A673 (cell line): ENCODE measurements at regions not wholly inside any gene's neighbourhood (a gene's known extent, or its start where the extent isn't known, plus 50 kb on each side); places are given as distances from the start of the nearest gene placed in this dataset.
"Not testable (repeated sequence)": the region's sequence is repeated elsewhere in the genome, so short reads cannot be mapped to it uniquely, and the experiment has no call there.

Source experiments
- BruUV-seq: library from RNA; stranded (reverse); fragments of 400-500 nt; replicated peaks from 2 replicates; lab custom pipeline; 2021; lab: Mats Ljungman, UMichigan
- CTCF ChIA-PET: fragments of 300-600 bp; sonication (Branson Sonifier 250); formaldehyde crosslinking; loops from one replicate; lab custom pipeline; 2022; ENCODE audit warnings: antibody characterized with exemption; lab: Charles Lee
- POLR2A ChIA-PET: fragments of 300-600 bp; sonication (Branson Sonifier 250); formaldehyde crosslinking; loops from one replicate; lab custom pipeline; 2022; ENCODE audit warnings: antibody characterized with exemption; ENCODE audit not compliant: low non-redundant PET; lab: Charles Lee
- DNase-seq: peaks from one replicate; pipeline ENCODE4 v3.0.0-alpha.2; 2015; ENCODE audit warnings: low spot score
- H3K27ac ChIP-seq: fragments of 200-600 bp; sonication (generic); 2 replicates; pipeline ENCODE4 v1.5.1; 2016; ENCODE audit warnings: mixed run types, low read depth, mild to moderate bottlenecking, mixed read lengths, antibody characterized with exemption, low read length; ENCODE audit not compliant: poor library complexity, severe bottlenecking
- H3K27me3 ChIP-seq: fragments of 200-600 bp; sonication (generic); replicated peaks from 2 replicates; pipeline ENCODE4 v1.6.1; 2017; ENCODE audit warnings: mixed run types, low read depth, mild to moderate bottlenecking, mixed read lengths, antibody characterized with exemption, low read length; ENCODE audit not compliant: insufficient read depth, poor library complexity
- H3K36me3 ChIP-seq: fragments of 200-600 bp; sonication (generic); 2 replicates; pipeline ENCODE4 v1.6.1; 2016; ENCODE audit warnings: mixed run types, mild to moderate bottlenecking, mixed read lengths, antibody characterized with exemption, low read length; ENCODE audit not compliant: insufficient read depth, poor library complexity, severe bottlenecking
- H3K4me1 ChIP-seq: fragments of 200-600 bp; sonication (generic); 2 replicates; pipeline ENCODE4 v1.6.1; 2017; ENCODE audit warnings: mixed run types, mild to moderate bottlenecking, mixed read lengths, antibody characterized with exemption, low read length; ENCODE audit not compliant: insufficient read depth, poor library complexity, severe bottlenecking
- H3K4me3 ChIP-seq: fragments of 200-600 bp; sonication (generic); 2 replicates; pipeline ENCODE4 v1.5.1; 2016; ENCODE audit warnings: low read depth, mixed run types, mild to moderate bottlenecking, mixed read lengths, low read length; ENCODE audit not compliant: poor library complexity, severe bottlenecking
- H3K9me3 ChIP-seq: fragments of 200-600 bp; sonication (generic); 2 replicates; pipeline ENCODE4 v1.6.1; 2016; ENCODE audit warnings: mixed run types, low read depth, mild to moderate bottlenecking, mixed read lengths, antibody characterized with exemption, low read length; ENCODE audit not compliant: poor library complexity, severe bottlenecking
- CTCF ChIP-seq: fragments of 300-800, 200-600 bp; sonication (generic); conservative IDR thresholded peaks from 2 replicates; pipeline ENCODE4 v1.5.1; 2017; ENCODE audit warnings: low read depth, mild to moderate bottlenecking, antibody characterized with exemption, low read length, moderate library complexity, mixed read lengths
- EZH2 ChIP-seq: fragments of 200-600 bp; sonication (generic); IDR thresholded peaks from 2 replicates; pipeline ENCODE4 v1.6.1; 2017; ENCODE audit warnings: borderline replicate concordance, low read depth, mild to moderate bottlenecking, mixed read lengths, antibody characterized with exemption, low read length; ENCODE audit not compliant: poor library complexity, severe bottlenecking
- intact Hi-C: fragments of 100-400 bp; cut with micrococcal nuclease; formaldehyde crosslinking; loops from one replicate; pipeline ENCODE4 v1.10.0; 2022; ENCODE audit not compliant: unreplicated experiment

DNA sequence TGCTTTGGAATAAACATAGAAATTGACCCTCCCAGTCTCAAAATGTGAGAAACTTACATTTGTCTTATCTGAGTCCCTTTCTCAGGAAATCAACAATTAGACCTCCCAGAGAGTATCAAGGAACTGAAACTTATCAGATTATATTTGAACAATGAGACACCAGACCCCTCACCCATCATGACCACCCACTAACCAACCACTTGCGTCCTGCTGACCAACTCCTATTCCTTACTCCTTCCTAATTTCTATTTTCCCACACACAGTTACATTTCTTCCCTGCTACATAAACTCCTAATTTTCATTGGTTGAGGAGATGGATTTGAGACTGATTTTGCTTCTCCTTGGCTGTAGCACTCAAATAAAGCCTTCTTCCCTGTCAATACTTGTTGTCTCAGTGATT is 97.9 kb downstream of the TPBG start:
- Histone ChIP-seq H3K4me1 (no peaks in the 10 kb centered on the region), H3K27ac (no peak overlapping the region), H3K4me3 (no peak overlapping the region), H3K36me3 (no peaks in the 10 kb centered on the region), H3K27me3 (no peaks in the 10 kb centered on the region), H3K9me3 (peaks cover 2% of the 10 kb centered on the region)
- no TSS peak for BruUV-seq
- POLR2A ChIA-PET, result no interaction called here
- DNase-seq, result no peak
- TF ChIP-seq CTCF, result no peak
- no peak for TF ChIP-seq EZH2
- CTCF ChIA-PET, result no interaction called here
- intact Hi-C loops, result no loop called here

DNA sequence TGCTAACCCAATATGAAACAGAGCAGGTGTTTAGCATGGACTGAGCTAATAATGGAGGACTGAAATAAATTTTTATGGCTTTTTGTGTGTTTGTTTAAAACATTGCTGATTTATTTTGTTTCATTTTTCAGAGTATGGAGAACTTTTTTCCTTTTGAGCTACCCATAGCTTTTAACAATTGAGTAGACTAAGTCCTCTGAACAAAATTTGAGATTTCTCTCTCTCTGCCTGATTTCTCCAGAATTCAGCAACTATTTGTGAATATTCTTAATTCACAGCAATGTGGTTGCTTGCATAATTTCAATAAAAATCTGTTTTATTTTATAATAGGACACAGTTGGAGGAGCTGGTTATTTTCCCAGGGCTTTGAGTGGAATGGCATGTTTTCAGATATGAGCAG is 103.7 kb downstream of the TPBG start:
- TF ChIP-seq CTCF, result no peak
- no peak for TF ChIP-seq EZH2
- peaks cover 30% of the 10 kb centered on the region for H3K9me3 ChIP-seq
- DNase-seq, result no peak
- no peak overlapping the region for H3K4me3 ChIP-seq
- no peak overlapping the region for H3K27ac ChIP-seq
- no peaks in the 10 kb centered on the region for H3K36me3 ChIP-seq
- ChIA-PET POLR2A (no interaction called here), CTCF (no interaction called here)
- BruUV-seq, result no TSS peak
- no peaks in the 10 kb centered on the region for H3K4me1 ChIP-seq
- H3K27me3 ChIP-seq, result no peaks in the 10 kb centered on the region
- intact Hi-C loops, result no loop called here

GRCh38 chr6:82470123-82470522 is 106.5 kb downstream of the TPBG start:
- H3K27ac ChIP-seq, BruUV-seq, DNase-seq, POLR2A ChIA-PET, H3K36me3 ChIP-seq, H3K27me3 ChIP-seq, H3K4me3 ChIP-seq, intact Hi-C loops, H3K4me1 ChIP-seq, CTCF ChIA-PET: not testable (repeated sequence)
- H3K9me3 ChIP-seq, result peaks cover 30% of the 10 kb centered on the region

DNA sequence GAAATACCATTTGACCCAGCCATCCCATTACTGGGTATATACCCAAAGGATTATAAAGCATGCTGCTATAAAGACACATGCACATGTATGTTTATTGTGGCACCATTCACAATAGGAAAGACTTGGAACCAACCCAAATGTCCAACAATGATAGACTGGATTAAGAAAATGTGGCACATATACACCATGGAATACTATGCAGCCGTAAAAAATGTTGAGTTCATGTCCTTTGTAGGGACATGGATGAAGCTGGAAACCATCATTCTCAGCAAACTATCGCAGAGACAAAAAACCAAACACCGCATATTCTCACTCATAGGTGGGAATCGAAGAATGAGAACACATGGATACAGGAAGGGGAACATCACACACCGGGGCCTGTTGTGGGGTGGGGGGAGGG is 111.5 kb downstream of the TPBG start:
- CTCF ChIA-PET, H3K4me1 ChIP-seq, H3K27ac ChIP-seq, H3K9me3 ChIP-seq, H3K27me3 ChIP-seq, H3K4me3 ChIP-seq, H3K36me3 ChIP-seq, POLR2A ChIA-PET, DNase-seq, BruUV-seq, intact Hi-C loops: not testable (repeated sequence)
